PFSK-1 (cell line): ENCODE measurements at regions not wholly inside any gene's neighbourhood (a gene's known extent, or its start where the extent isn't known, plus 50 kb on each side); places are given as distances from the start of the nearest gene placed in this dataset.

Experiments used
- FOXP2 ChIP-seq: optimal IDR thresholded peaks from 2 replicates; pipeline ENCODE3; 2011; ENCODE audit warnings: borderline replicate concordance, control low read depth, inconsistent platforms; ENCODE audit not compliant: insufficient read depth; ENCODE audit errors: extremely low read length, extremely low read depth
- POLR2AphosphoS5 ChIP-seq: IDR thresholded peaks from 2 replicates; pipeline ENCODE4 v1.6.1; 2012; ENCODE audit warnings: low read depth, mild to moderate bottlenecking, control low read depth, low read length, moderate library complexity
- SIN3A ChIP-seq: IDR thresholded peaks from 2 replicates; pipeline ENCODE4 v1.6.1; 2012; ENCODE audit warnings: mild to moderate bottlenecking, low read length, moderate library complexity, borderline replicate concordance; ENCODE audit not compliant: insufficient read depth
- TAF1 ChIP-seq: IDR thresholded peaks from 2 replicates; pipeline ENCODE4 v1.6.1; 2012; ENCODE audit warnings: low read length, control low read depth, borderline replicate concordance; ENCODE audit not compliant: insufficient read depth
- TF ChIP-seq, protein P1 (sequence below), 2 experiments: IDR thresholded peaks; 2 replicates each; pipeline versions ENCODE4 v1.6.1 to v1.8.0; 2011 to 2012; ENCODE audit warnings: low read depth in 2 of 2, low read length in 2 of 2, control low read depth in 1 of 2, inconsistent platforms in 1 of 2, mild to moderate bottlenecking in 1 of 2, moderate library complexity in 1 of 2; ENCODE audit not compliant: insufficient read depth in 1 of 2

DNA sequence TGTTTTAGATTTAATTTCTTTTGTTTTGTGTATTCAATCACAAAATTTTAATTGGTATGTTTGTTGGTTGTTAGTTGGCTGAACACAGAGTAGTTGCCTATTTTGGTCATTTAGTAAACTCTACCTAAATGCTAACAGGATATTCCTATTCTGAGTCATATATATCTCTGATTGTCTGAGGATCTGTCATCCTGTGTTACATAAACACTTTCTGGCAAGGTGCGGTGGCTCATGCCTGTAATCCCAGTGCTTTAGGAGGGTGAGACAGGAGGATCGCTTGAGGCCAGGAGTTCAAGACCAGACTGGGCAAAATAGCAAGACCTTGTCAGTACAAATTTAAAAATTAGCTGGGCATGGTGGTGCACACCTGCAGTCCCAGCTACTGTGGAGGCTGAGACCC lies 178.6 kb downstream of the PLCE1 start:
- TF ChIP-seq, protein P1, sequence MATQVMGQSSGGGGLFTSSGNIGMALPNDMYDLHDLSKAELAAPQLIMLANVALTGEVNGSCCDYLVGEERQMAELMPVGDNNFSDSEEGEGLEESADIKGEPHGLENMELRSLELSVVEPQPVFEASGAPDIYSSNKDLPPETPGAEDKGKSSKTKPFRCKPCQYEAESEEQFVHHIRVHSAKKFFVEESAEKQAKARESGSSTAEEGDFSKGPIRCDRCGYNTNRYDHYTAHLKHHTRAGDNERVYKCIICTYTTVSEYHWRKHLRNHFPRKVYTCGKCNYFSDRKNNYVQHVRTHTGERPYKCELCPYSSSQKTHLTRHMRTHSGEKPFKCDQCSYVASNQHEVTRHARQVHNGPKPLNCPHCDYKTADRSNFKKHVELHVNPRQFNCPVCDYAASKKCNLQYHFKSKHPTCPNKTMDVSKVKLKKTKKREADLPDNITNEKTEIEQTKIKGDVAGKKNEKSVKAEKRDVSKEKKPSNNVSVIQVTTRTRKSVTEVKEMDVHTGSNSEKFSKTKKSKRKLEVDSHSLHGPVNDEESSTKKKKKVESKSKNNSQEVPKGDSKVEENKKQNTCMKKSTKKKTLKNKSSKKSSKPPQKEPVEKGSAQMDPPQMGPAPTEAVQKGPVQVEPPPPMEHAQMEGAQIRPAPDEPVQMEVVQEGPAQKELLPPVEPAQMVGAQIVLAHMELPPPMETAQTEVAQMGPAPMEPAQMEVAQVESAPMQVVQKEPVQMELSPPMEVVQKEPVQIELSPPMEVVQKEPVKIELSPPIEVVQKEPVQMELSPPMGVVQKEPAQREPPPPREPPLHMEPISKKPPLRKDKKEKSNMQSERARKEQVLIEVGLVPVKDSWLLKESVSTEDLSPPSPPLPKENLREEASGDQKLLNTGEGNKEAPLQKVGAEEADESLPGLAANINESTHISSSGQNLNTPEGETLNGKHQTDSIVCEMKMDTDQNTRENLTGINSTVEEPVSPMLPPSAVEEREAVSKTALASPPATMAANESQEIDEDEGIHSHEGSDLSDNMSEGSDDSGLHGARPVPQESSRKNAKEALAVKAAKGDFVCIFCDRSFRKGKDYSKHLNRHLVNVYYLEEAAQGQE (IDR thresholded peaks at IDR 0.05; ENCODE audit: insufficient read depth in 1 of 2, low read depth in 2 of 2, low read length in 2 of 2), result no peak
- TF ChIP-seq SIN3A (no peak), TAF1 (no peak), POLR2AphosphoS5 (no peak), FOXP2 (no peak)

- TF ChIP-seq FOXP2, result no peak
Observed at GRCh38 chr10:94173594-94173993, 179.9 kb downstream of the PLCE1 start.

GRCh38 chr10:94174838-94175237 lies 181.1 kb downstream of the PLCE1 start:
- TF ChIP-seq SIN3A (no peak), POLR2AphosphoS5 (no peak), FOXP2 (no peak), TAF1 (no peak)
- TF ChIP-seq, protein P1 (IDR thresholded peaks at IDR 0.05; ENCODE audit: insufficient read depth in 1 of 2, low read depth in 2 of 2, low read length in 2 of 2), result no peak

- TF ChIP-seq TAF1, result no peak
- TF ChIP-seq, protein P1 (IDR thresholded peaks at IDR 0.05; ENCODE audit: insufficient read depth in 1 of 2, low read depth in 2 of 2, low read length in 2 of 2), result no peak
- TF ChIP-seq SIN3A, result no peak
- TF ChIP-seq FOXP2, result no peak
- TF ChIP-seq POLR2AphosphoS5, result no peak
Observed at GRCh38 chr10:94178475-94179253, 184.1 kb downstream of the NOC3L start.

GRCh38 chr10:94180576-94180975 lies 182.2 kb downstream of the NOC3L start:
- TF ChIP-seq TAF1, result no peak
- TF ChIP-seq FOXP2, result no peak
- TF ChIP-seq POLR2AphosphoS5, result no peak
- TF ChIP-seq SIN3A, result no peak
- TF ChIP-seq, protein P1 (IDR thresholded peaks at IDR 0.05; ENCODE audit: insufficient read depth in 1 of 2, low read depth in 2 of 2, low read length in 2 of 2), result no peak
